ENCODE measurements at regions not wholly inside any gene's neighbourhood (a gene's known extent, or its start where the extent isn't known, plus 50 kb on each side); places are given as distances from the start of the nearest gene placed in this dataset.

DNA sequence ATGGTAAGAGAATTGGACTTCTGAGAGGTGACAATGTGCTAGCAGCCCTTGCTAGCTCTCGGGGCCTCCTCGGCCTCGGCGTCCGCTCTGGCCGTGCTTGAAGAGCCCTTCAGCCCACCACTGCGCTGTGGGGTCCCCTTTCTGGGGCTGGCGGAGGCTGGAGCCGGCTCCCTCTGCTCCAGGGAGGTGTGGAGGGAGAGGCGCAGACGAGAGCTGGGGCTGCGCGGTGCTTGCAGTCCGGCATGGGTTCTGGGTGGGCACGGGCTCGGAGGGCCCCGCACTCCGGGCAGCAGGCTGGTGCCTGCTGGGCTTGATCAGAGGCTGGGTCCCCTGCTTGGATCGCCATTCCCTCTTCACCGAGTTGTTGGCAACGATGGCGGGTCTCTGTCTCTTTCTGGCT is 226.4 kb upstream of the AMIGO2 start:
- Mint-ChIP-seq H3K36me3 (ENCODE audit: low read depth) (no peaks in the 10 kb centered on the region), H3K27me3 (ENCODE audit: insufficient read depth) (peaks cover 2% of the 10 kb centered on the region), H3K9me3 (peaks cover 2% of the 10 kb centered on the region), H3K4me3 (no peak overlapping the region), H3K4me1 (peaks cover 16% of the 10 kb centered on the region), H3K27ac (no peak overlapping the region)
- Histone ChIP-seq H3K4me1 (ENCODE audit: control insufficient read depth, insufficient read depth, low read length) (peaks cover 4% of the 10 kb centered on the region), H3K36me3 (ENCODE audit: control insufficient read depth, insufficient read depth, low read length) (no peaks in the 10 kb centered on the region), H3K9ac (ENCODE audit: extremely low read depth, low read length, poor library complexity, severe bottlenecking) (no peak overlapping the region), H3K27ac (ENCODE audit: low read depth, low read length) (no peak overlapping the region), H3K4me3 (ENCODE audit: low read length) (no peak overlapping the region), H3K9me3 (ENCODE audit: control insufficient read depth, low read length) (no peaks in the 10 kb centered on the region), H3K27me3 (ENCODE audit: control insufficient read depth, insufficient read depth, low read length, poor library complexity, severe bottlenecking) (no peaks in the 10 kb centered on the region)
- WGBS, 2 experiments (ENCODE audit: insufficient coverage in 1 of 2, insufficient read length in 1 of 2): 85 to 91% methylated on average over 14 to 22 of the region's 22 CpGs
- TF ChIP-seq, protein P1, sequence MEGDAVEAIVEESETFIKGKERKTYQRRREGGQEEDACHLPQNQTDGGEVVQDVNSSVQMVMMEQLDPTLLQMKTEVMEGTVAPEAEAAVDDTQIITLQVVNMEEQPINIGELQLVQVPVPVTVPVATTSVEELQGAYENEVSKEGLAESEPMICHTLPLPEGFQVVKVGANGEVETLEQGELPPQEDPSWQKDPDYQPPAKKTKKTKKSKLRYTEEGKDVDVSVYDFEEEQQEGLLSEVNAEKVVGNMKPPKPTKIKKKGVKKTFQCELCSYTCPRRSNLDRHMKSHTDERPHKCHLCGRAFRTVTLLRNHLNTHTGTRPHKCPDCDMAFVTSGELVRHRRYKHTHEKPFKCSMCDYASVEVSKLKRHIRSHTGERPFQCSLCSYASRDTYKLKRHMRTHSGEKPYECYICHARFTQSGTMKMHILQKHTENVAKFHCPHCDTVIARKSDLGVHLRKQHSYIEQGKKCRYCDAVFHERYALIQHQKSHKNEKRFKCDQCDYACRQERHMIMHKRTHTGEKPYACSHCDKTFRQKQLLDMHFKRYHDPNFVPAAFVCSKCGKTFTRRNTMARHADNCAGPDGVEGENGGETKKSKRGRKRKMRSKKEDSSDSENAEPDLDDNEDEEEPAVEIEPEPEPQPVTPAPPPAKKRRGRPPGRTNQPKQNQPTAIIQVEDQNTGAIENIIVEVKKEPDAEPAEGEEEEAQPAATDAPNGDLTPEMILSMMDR (conservative IDR thresholded peaks at IDR 0.05): no peak
- no peak for DNase-seq

DNA sequence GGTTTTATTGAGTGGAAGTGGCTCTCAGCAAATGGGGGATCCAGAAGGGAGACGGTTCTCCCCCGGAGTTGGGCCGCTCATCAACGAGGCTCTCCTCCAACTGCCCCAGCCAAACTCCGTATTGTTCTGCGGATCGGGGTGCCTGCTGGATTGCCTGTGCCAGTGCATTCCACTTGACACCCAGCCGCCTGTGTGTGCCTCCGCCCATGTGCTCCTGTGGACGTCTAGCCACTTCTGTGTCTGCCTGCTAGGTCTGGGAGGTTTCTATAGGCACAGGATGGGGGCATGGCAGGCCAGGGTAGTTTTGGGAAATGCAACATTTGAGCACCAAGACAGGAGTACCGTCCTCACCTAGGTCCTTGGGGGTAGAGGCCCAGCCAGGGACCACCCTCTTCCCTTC is 225.7 kb upstream of the AMIGO2 start:
- no peak for DNase-seq
- WGBS, 2 experiments (ENCODE audit: insufficient coverage in 1 of 2, insufficient read length in 1 of 2): 95 to 97% methylated on average over 5 to 11 of the region's 11 CpGs
- Histone ChIP-seq H3K36me3 (ENCODE audit: control insufficient read depth, insufficient read depth, low read length) (no peaks in the 10 kb centered on the region), H3K27ac (ENCODE audit: low read depth, low read length) (no peak overlapping the region), H3K4me3 (ENCODE audit: low read length) (no peak overlapping the region), H3K27me3 (ENCODE audit: control insufficient read depth, insufficient read depth, low read length, poor library complexity, severe bottlenecking) (no peaks in the 10 kb centered on the region), H3K4me1 (ENCODE audit: control insufficient read depth, insufficient read depth, low read length) (peaks cover 4% of the 10 kb centered on the region), H3K9ac (ENCODE audit: extremely low read depth, low read length, poor library complexity, severe bottlenecking) (no peak overlapping the region), H3K9me3 (ENCODE audit: control insufficient read depth, low read length) (no peaks in the 10 kb centered on the region)
- Mint-ChIP-seq H3K36me3 (ENCODE audit: low read depth) (no peaks in the 10 kb centered on the region), H3K27ac (no peak overlapping the region), H3K4me1 (peaks cover 16% of the 10 kb centered on the region), H3K27me3 (ENCODE audit: insufficient read depth) (peaks cover 2% of the 10 kb centered on the region), H3K9me3 (peaks cover 2% of the 10 kb centered on the region), H3K4me3 (no peak overlapping the region)
- TF ChIP-seq, protein P1 (conservative IDR thresholded peaks at IDR 0.05): no peak

- DNase-seq: no peak
- WGBS, 2 experiments (ENCODE audit: insufficient coverage in 1 of 2, insufficient read length in 1 of 2): 90% methylated on average over 1 of the region's 1 CpG; no CpG with 5 or more reads in 1 of the 2 experiments
- Histone ChIP-seq H3K9ac (ENCODE audit: extremely low read depth, low read length, poor library complexity, severe bottlenecking) (no peak overlapping the region), H3K27me3 (ENCODE audit: control insufficient read depth, insufficient read depth, low read length, poor library complexity, severe bottlenecking) (no peaks in the 10 kb centered on the region), H3K9me3 (ENCODE audit: control insufficient read depth, low read length) (no peaks in the 10 kb centered on the region), H3K4me3 (ENCODE audit: low read length) (no peak overlapping the region), H3K27ac (ENCODE audit: low read depth, low read length) (no peak overlapping the region), H3K4me1 (ENCODE audit: control insufficient read depth, insufficient read depth, low read length) (peaks cover 4% of the 10 kb centered on the region), H3K36me3 (ENCODE audit: control insufficient read depth, insufficient read depth, low read length) (no peaks in the 10 kb centered on the region)
- TF ChIP-seq, protein P1 (conservative IDR thresholded peaks at IDR 0.05): no peak
- peaks cover 16% of the 10 kb centered on the region for H3K4me1 Mint-ChIP-seq
- H3K9me3 Mint-ChIP-seq: peaks cover 2% of the 10 kb centered on the region
- H3K4me3 Mint-ChIP-seq: no peak overlapping the region
- peaks cover 2% of the 10 kb centered on the region for H3K27me3 Mint-ChIP-seq (ENCODE audit: insufficient read depth)
- H3K27ac Mint-ChIP-seq: no peak overlapping the region
- H3K36me3 Mint-ChIP-seq (ENCODE audit: low read depth): no peaks in the 10 kb centered on the region
Measured at GRCh38 chr12:47303995-47304560, 224.3 kb upstream of the AMIGO2 start.

Measured in endodermal cell (in vitro differentiated cells).